ENCODE measurements at regions not wholly inside any gene's neighbourhood (a gene's known extent, or its start where the extent isn't known, plus 50 kb on each side); places are given as distances from the start of the nearest gene placed in this dataset.

DNA sequence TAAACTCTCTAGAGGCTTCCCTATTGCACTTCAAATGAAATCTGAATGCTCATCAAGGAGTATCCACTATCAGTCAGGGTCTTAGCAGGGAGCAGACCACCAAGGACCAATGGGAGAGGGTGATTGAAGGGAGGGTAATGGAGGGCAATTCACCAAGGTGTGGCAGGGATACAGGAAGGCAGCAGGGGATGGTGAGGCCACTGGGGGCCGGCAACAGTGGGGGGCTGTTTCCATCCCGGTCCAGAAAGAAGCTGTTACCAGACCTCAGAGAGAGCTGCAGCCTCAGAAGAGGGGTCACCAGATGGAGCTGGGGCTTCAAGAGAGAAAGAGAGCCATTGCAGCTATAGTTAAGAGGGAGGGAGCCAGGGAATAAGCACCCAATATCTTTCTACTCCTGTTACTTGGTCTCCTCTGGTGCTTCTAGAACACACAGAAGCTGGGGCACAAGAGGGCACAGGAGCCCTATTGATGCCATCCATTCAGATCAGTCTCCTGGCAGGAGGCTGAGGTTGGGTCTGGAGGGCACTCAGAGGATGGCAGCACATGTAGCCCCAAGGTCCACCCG lies 417.6 kb downstream of the PTPRU start:
- Histone ChIP-seq H3K9me3 (ENCODE audit: control insufficient read depth, low read depth, low read length) (no peaks in the 10 kb centered on the region), H3K79me2 (ENCODE audit: control insufficient read depth, insufficient read depth, low read length) (no peaks in the 10 kb centered on the region), H3K4me3 (ENCODE audit: control insufficient read depth in 2 of 3, extremely low read depth in 1 of 3, insufficient read depth in 2 of 3, low read depth in 1 of 3, low read length in 3 of 3) (no peak overlapping the region), H3K4me1 (ENCODE audit: control insufficient read depth, extremely low read depth, insufficient read depth, low read length) (peaks cover 10% of the 10 kb centered on the region), H3K36me3 (ENCODE audit: control insufficient read depth in 2 of 2, extremely low read depth in 1 of 2, insufficient read depth in 2 of 2, low read length in 2 of 2) (no peaks in the 10 kb centered on the region), H3K27ac (ENCODE audit: control insufficient read depth, insufficient read depth, low read length) (no peak overlapping the region), H2AFZ (ENCODE audit: control insufficient read depth, low read length) (no peak overlapping the region), H3K4me2 (ENCODE audit: control insufficient read depth, extremely low read depth, insufficient read depth, low read depth, low read length) (no peak overlapping the region), H3K9ac (ENCODE audit: control insufficient read depth, extremely low read depth, insufficient read depth, low read length) (no peak overlapping the region), H3K9me1 (ENCODE audit: control insufficient read depth, extremely low read depth, insufficient read depth, low read length) (no peaks in the 10 kb centered on the region), H3K27me3 (ENCODE audit: control insufficient read depth, extremely low read depth, insufficient read depth, low read length) (peaks cover 3% of the 10 kb centered on the region), H4K20me1 (ENCODE audit: control insufficient read depth, extremely low read depth, insufficient read depth, low read length) (no peaks in the 10 kb centered on the region)
- dilution Hi-C loops (cut with MboI; ENCODE audit: extremely low pct_ligation_motif_present, low sequenced_read_pairs): no loop called here
- DNase-seq (ENCODE audit: low read depth, low spot score): no peak
- FAIRE-seq: no peak
- TF ChIP-seq, protein P1, sequence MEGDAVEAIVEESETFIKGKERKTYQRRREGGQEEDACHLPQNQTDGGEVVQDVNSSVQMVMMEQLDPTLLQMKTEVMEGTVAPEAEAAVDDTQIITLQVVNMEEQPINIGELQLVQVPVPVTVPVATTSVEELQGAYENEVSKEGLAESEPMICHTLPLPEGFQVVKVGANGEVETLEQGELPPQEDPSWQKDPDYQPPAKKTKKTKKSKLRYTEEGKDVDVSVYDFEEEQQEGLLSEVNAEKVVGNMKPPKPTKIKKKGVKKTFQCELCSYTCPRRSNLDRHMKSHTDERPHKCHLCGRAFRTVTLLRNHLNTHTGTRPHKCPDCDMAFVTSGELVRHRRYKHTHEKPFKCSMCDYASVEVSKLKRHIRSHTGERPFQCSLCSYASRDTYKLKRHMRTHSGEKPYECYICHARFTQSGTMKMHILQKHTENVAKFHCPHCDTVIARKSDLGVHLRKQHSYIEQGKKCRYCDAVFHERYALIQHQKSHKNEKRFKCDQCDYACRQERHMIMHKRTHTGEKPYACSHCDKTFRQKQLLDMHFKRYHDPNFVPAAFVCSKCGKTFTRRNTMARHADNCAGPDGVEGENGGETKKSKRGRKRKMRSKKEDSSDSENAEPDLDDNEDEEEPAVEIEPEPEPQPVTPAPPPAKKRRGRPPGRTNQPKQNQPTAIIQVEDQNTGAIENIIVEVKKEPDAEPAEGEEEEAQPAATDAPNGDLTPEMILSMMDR (optimal IDR thresholded peaks at IDR 0.05 in 1 of 3, IDR thresholded peaks at IDR 0.05 in 1 of 3, conservative IDR thresholded peaks at IDR 0.05 in 1 of 3; ENCODE audit: extremely low read depth in 1 of 3, insufficient read depth in 2 of 3, low read length in 3 of 3): no peak
- no peak for TF ChIP-seq EZH2 (IDR thresholded peaks at IDR 0.05; ENCODE audit: low read length)

DNA sequence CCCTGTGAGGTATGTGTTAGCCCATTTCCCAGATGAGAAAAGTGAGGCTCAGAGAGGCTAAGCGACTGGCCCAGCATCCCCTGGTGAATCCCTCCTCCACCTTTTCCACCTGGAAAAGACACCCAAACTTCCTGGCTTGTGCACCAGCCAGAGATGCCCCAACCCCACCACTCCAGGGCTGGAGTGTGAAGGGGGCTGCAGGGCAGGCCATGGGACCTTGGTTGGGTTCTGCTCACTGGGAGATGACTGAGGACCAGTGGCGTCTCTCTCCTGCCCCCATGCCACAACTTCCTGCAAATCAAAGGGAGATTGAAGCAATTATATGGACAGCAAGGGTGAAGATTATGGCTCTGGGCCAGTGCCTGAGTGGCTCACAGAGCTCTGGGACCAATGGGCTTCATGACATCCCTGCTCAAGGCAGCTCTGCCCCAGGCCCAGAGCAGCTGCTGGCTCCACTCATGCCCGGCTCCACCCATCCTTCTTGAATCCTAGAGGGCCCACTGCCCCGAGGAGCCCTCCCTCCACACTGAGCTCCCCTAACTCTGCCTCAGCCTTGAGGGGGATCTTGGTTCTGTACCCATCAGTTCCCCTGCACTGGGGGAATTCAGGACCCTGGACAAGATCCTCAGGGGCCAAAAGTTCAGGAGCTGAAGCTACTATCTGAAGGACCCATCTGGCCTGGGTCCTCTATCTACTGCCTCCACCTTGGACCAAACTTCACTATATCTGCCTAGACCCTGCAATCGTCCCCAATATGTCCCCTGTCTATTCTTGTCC lies 416.9 kb downstream of the PTPRU start:
- no peak overlapping the region for H2AFZ ChIP-seq (ENCODE audit: control insufficient read depth, low read length)
- TF ChIP-seq, protein P1 (optimal IDR thresholded peaks at IDR 0.05 in 1 of 3, IDR thresholded peaks at IDR 0.05 in 1 of 3, conservative IDR thresholded peaks at IDR 0.05 in 1 of 3; ENCODE audit: extremely low read depth in 1 of 3, insufficient read depth in 2 of 3, low read length in 3 of 3): no peak
- no peak for TF ChIP-seq EZH2 (IDR thresholded peaks at IDR 0.05; ENCODE audit: low read length)
- peaks cover 3% of the 10 kb centered on the region for H3K27me3 ChIP-seq (ENCODE audit: control insufficient read depth, extremely low read depth, insufficient read depth, low read length)
- H3K4me2 ChIP-seq (ENCODE audit: control insufficient read depth, extremely low read depth, insufficient read depth, low read depth, low read length): no peak overlapping the region
- H4K20me1 ChIP-seq (ENCODE audit: control insufficient read depth, extremely low read depth, insufficient read depth, low read length): no peaks in the 10 kb centered on the region
- dilution Hi-C loops (cut with MboI; ENCODE audit: extremely low pct_ligation_motif_present, low sequenced_read_pairs): no loop called here
- no peaks in the 10 kb centered on the region for H3K36me3 ChIP-seq (ENCODE audit: control insufficient read depth in 2 of 2, extremely low read depth in 1 of 2, insufficient read depth in 2 of 2, low read length in 2 of 2)
- FAIRE-seq: no peak
- no peak for DNase-seq (ENCODE audit: low read depth, low spot score)
- H3K9ac ChIP-seq (ENCODE audit: control insufficient read depth, extremely low read depth, insufficient read depth, low read length): no peak overlapping the region
- H3K4me1 ChIP-seq (ENCODE audit: control insufficient read depth, extremely low read depth, insufficient read depth, low read length): peaks cover 10% of the 10 kb centered on the region
- no peaks in the 10 kb centered on the region for H3K9me3 ChIP-seq (ENCODE audit: control insufficient read depth, low read depth, low read length)
- H3K9me1 ChIP-seq (ENCODE audit: control insufficient read depth, extremely low read depth, insufficient read depth, low read length): no peaks in the 10 kb centered on the region
- H3K27ac ChIP-seq (ENCODE audit: control insufficient read depth, insufficient read depth, low read length): no peak overlapping the region
- H3K79me2 ChIP-seq (ENCODE audit: control insufficient read depth, insufficient read depth, low read length): no peaks in the 10 kb centered on the region
- no peak overlapping the region for H3K4me3 ChIP-seq (ENCODE audit: control insufficient read depth in 2 of 3, extremely low read depth in 1 of 3, insufficient read depth in 2 of 3, low read depth in 1 of 3, low read length in 3 of 3)

Measured in keratinocyte (primary cell).